Loucy (cell line): ENCODE measurements at regions not wholly inside any gene's neighbourhood (a gene's known extent, or its start where the extent isn't known, plus 50 kb on each side); places are given as distances from the start of the nearest gene placed in this dataset.
A peak's percentile ranks its signal among the peaks of the same experiment; 100 is the strongest.

Experiments used
- H2AFZ ChIP-seq: fragments of 200-600 bp; sonication (generic); 2 replicates; pipeline ENCODE4 v1.6.0; 2016; ENCODE audit warnings: antibody characterized with exemption, mild to moderate bottlenecking, low read length, moderate library complexity
- H3F3A ChIP-seq: fragments of 200-600 bp; 2 replicates; pipeline ENCODE4 v1.6.0; 2016; ENCODE audit warnings: antibody characterized with exemption, low read depth, mild to moderate bottlenecking
- H3K27me3 ChIP-seq: fragments of 200-600 bp; sonication (generic); 2 replicates; pipeline ENCODE4 v1.6.1; 2014; ENCODE audit warnings: low read length, mild to moderate bottlenecking; ENCODE audit not compliant: insufficient read depth, poor library complexity, severe bottlenecking
- H3K36me3 ChIP-seq: fragments of 200-600 bp; sonication (generic); 2 replicates; pipeline ENCODE4 v1.6.1; 2016; ENCODE audit warnings: low read length; ENCODE audit not compliant: insufficient read depth
- H3K4me1 ChIP-seq: fragments of 200-600 bp; sonication (generic); 2 replicates; pipeline ENCODE4 v1.5.1; 2014; ENCODE audit warnings: low read length, mild to moderate bottlenecking; ENCODE audit not compliant: insufficient read depth, poor library complexity, severe bottlenecking
- H3K4me2 ChIP-seq: fragments of 200-600 bp; sonication (generic); 2 replicates; pipeline ENCODE4 v1.6.0; 2014; ENCODE audit warnings: antibody characterized with exemption, low read length, low read depth, mild to moderate bottlenecking; ENCODE audit not compliant: poor library complexity, severe bottlenecking
- H3K4me3 ChIP-seq: fragments of 200-600 bp; sonication (generic); 2 replicates; pipeline ENCODE4 v1.5.1; 2014; ENCODE audit warnings: low read length, mild to moderate bottlenecking, mixed read lengths; ENCODE audit not compliant: poor library complexity, severe bottlenecking
- H3K79me2 ChIP-seq: fragments of 200-600 bp; sonication (generic); 2 replicates; pipeline ENCODE4 v1.6.1; 2014; ENCODE audit warnings: low read length; ENCODE audit not compliant: insufficient read depth
- H3K9ac ChIP-seq: fragments of 200-600 bp; sonication (generic); 2 replicates; pipeline ENCODE4 v1.6.0; 2014; ENCODE audit warnings: mild to moderate bottlenecking, low read depth, low read length, moderate library complexity; ENCODE audit not compliant: poor library complexity, severe bottlenecking
- H3K9me2 ChIP-seq: fragments of 200-600 bp; sonication (generic); replicated peaks from 2 replicates; pipeline ENCODE4 v1.6.1; 2016; ENCODE audit warnings: low read depth, low read length, mixed read lengths
- H3K9me3 ChIP-seq: fragments of 200-600 bp; sonication (generic); 2 replicates; pipeline ENCODE4 v1.6.1; 2014; ENCODE audit warnings: mild to moderate bottlenecking, antibody characterized with exemption, low read length, low read depth; ENCODE audit not compliant: insufficient read depth
- H4K20me1 ChIP-seq: fragments of 200-600 bp; sonication (generic); 2 replicates; pipeline ENCODE4 v1.6.0; 2014; ENCODE audit warnings: antibody characterized with exemption, low read length, mild to moderate bottlenecking; ENCODE audit not compliant: insufficient read depth, poor library complexity, severe bottlenecking
- EZH2phosphoT487 ChIP-seq: fragments of 200-600 bp; IDR thresholded peaks from 2 replicates; pipeline ENCODE4 v1.6.1; 2018; ENCODE audit warnings: antibody characterized with exemption, mild to moderate bottlenecking, moderate library complexity, borderline replicate concordance
- TF ChIP-seq, protein P1 (sequence below): fragments of 200-600 bp; sonication (generic); conservative IDR thresholded peaks from 2 replicates; pipeline ENCODE4 v1.5.1; 2014; ENCODE audit warnings: mild to moderate bottlenecking, antibody characterized with exemption, low read length

DNA sequence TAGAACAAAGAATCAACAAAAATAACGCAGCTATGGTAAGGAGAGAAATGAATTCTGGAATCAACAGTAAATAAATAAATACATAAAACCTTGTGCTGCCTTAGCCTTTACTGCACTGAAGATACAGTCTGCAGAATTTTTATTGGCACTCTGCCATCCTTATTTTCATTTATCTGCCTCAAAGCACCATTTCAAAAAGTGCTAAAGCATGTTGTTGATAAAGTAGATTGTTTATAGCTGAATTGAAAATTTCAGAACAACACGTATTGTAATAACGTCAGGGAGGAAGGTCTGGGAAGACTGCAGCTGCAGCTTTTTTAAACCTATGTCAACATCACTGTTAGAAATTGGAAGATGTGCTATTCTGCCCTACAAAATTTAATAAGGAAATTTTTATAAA, 787.2 kb downstream of the PLCL1 start:
- H3K36me3 ChIP-seq, result no peaks in the 10 kb centered on the region

DNA sequence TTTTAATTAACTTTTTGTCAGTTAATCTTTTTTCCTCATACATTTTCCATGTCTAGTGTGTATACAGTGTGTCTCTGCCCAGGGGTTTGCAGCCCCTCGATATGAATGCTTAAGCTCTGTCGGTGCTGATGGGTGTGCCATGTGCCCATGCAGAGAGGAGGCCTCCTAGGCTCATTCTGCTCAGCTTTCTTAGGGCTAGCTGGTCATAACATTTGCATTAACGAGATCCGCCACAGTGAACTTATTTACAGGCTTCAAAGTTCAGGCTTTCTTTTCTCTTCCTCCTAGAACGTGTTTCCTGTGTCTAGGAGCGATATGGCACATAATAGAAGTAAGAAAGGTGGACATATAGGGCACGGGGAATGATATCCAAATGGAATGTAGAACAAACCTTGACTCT, 783.3 kb downstream of the PLCL1 start:
- H3K9me3 ChIP-seq, result no peaks in the 10 kb centered on the region
- no peaks in the 10 kb centered on the region for H4K20me1 ChIP-seq
- H3F3A ChIP-seq, result no peaks in the 10 kb centered on the region
- H3K4me2 ChIP-seq, result no peak overlapping the region
- no peaks in the 10 kb centered on the region for H3K79me2 ChIP-seq
- H3K4me1 ChIP-seq, result no peaks in the 10 kb centered on the region
- H3K4me3 ChIP-seq, result no peak overlapping the region
- peak overlapping the region; percentile 3; the same call in 1 of the 2 replicates for H2AFZ ChIP-seq
- no peaks in the 10 kb centered on the region for H3K9me2 ChIP-seq
- no peaks in the 10 kb centered on the region for H3K36me3 ChIP-seq
- H3K27me3 ChIP-seq, result no peaks in the 10 kb centered on the region
- no peak overlapping the region for H3K9ac ChIP-seq
- TF ChIP-seq, protein P1, sequence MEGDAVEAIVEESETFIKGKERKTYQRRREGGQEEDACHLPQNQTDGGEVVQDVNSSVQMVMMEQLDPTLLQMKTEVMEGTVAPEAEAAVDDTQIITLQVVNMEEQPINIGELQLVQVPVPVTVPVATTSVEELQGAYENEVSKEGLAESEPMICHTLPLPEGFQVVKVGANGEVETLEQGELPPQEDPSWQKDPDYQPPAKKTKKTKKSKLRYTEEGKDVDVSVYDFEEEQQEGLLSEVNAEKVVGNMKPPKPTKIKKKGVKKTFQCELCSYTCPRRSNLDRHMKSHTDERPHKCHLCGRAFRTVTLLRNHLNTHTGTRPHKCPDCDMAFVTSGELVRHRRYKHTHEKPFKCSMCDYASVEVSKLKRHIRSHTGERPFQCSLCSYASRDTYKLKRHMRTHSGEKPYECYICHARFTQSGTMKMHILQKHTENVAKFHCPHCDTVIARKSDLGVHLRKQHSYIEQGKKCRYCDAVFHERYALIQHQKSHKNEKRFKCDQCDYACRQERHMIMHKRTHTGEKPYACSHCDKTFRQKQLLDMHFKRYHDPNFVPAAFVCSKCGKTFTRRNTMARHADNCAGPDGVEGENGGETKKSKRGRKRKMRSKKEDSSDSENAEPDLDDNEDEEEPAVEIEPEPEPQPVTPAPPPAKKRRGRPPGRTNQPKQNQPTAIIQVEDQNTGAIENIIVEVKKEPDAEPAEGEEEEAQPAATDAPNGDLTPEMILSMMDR, result no peak
- TF ChIP-seq EZH2phosphoT487, result no peak

More for the DNA sequence above, 787.2 kb downstream of the PLCL1 start:
- Histone ChIP-seq H4K20me1 (no peaks in the 10 kb centered on the region), H3K4me3 (no peak overlapping the region), H3K9me3 (no peaks in the 10 kb centered on the region), H3K9me2 (no peaks in the 10 kb centered on the region), H3K27me3 (no peaks in the 10 kb centered on the region), H3F3A (no peaks in the 10 kb centered on the region), H3K79me2 (no peaks in the 10 kb centered on the region), H3K4me1 (peaks cover 27% of the 10 kb centered on the region), H3K9ac (no peak overlapping the region), H3K4me2 (no peak overlapping the region), H2AFZ (no peak overlapping the region)
- TF ChIP-seq EZH2phosphoT487, result no peak
- TF ChIP-seq, protein P1, result no peak

DNA sequence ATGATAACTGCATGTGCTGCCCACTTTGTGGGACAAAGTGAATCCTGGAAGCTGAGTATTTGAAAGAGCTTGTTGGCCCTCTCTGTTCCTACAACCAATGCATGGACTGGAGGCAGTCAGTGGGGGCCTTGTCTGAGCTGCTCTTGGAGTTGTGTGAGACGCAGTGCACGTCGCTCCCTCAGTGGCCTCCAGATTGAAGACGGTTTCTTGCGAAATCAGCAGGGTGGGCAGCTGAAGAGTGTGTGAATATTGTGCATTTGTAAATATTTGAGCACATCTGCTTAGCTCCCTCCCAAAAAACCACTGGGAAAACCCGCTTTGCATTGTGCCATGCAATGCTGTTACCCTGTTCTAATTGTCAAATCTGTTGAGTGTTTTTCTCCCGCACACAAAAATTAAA, 782.8 kb downstream of the PLCL1 start:
- Histone ChIP-seq H3K9me2 (no peaks in the 10 kb centered on the region), H4K20me1 (no peaks in the 10 kb centered on the region), H3K36me3 (no peaks in the 10 kb centered on the region), H3K4me1 (no peaks in the 10 kb centered on the region), H3K79me2 (no peaks in the 10 kb centered on the region), H3K9me3 (no peaks in the 10 kb centered on the region), H3K4me2 (no peak overlapping the region), H3F3A (no peaks in the 10 kb centered on the region), H3K4me3 (no peak overlapping the region), H3K9ac (no peak overlapping the region), H3K27me3 (no peaks in the 10 kb centered on the region), H2AFZ (no peak overlapping the region)
- TF ChIP-seq EZH2phosphoT487, result no peak
- TF ChIP-seq, protein P1, result no peak
